Neural progenitor cell (in vitro differentiated cells): ENCODE measurements at regions not wholly inside any gene's neighbourhood (a gene's known extent, or its start where the extent isn't known, plus 50 kb on each side); places are given as distances from the start of the nearest gene placed in this dataset.
A peak's percentile ranks its signal among the peaks of the same experiment; 100 is the strongest.
"Not testable (repeated sequence)": the region's sequence is repeated elsewhere in the genome, so short reads cannot be mapped to it uniquely, and the experiment has no call there.

Source experiments
- DNase-seq: peaks from one replicate; pipeline ENCODE4 v3.0.0-alpha.2; 2016; ENCODE audit warnings: low spot score
- H2AFZ ChIP-seq: fragments of 200-600 bp; sonication (generic); replicated peaks from 2 replicates; pipeline ENCODE4 v1.6.1; 2016; ENCODE audit warnings: antibody characterized with exemption
- H3F3A ChIP-seq: fragments of 200-600 bp; sonication (generic); 2 replicates; pipeline ENCODE4 v1.6.1; 2016; ENCODE audit warnings: antibody characterized with exemption, low read depth
- H3K27ac ChIP-seq: fragments of 200-600 bp; sonication (generic); 2 replicates; pipeline ENCODE4 v1.5.1; 2016; ENCODE audit warnings: mild to moderate bottlenecking
- H3K27me3 ChIP-seq: fragments of 200-600 bp; sonication (generic); 2 replicates; pipeline ENCODE4 v1.6.1; 2016; ENCODE audit warnings: mild to moderate bottlenecking, moderate library complexity
- H3K36me3 ChIP-seq: fragments of 200-600 bp; sonication (generic); 2 replicates; pipeline ENCODE4 v1.5.1; 2016
- H3K4me1 ChIP-seq: fragments of 200-600 bp; sonication (generic); 2 replicates; pipeline ENCODE4 v1.6.1; 2016; ENCODE audit warnings: mixed run types
- H3K4me2 ChIP-seq: fragments of 200-600 bp; sonication (generic); 2 replicates; pipeline ENCODE4 v1.6.1; 2016
- H3K4me3 ChIP-seq: fragments of 200-600 bp; sonication (generic); 2 replicates; pipeline ENCODE4 v1.5.1; 2016
- H3K79me2 ChIP-seq: fragments of 200-600 bp; sonication (generic); 2 replicates; pipeline ENCODE4 v1.6.1; 2016; ENCODE audit warnings: low read depth
- H3K9ac ChIP-seq: fragments of 200-600 bp; sonication (generic); 2 replicates; pipeline ENCODE4 v1.6.1; 2016
- H3K9me3 ChIP-seq: fragments of 200-600 bp; sonication (generic); 2 replicates; pipeline ENCODE4 v1.5.1; 2016; ENCODE audit warnings: low read depth
- H4K20me1 ChIP-seq: fragments of 200-600 bp; sonication (generic); 2 replicates; pipeline ENCODE4 v1.6.1; 2016; ENCODE audit warnings: low read depth
- H3K27ac Mint-ChIP-seq: 3 replicates; pipeline ENCODE4 v1.8.0; 2021; ENCODE audit warnings: mixed read lengths
- H3K27me3 Mint-ChIP-seq: 2 replicates; pipeline ENCODE4 v1.8.0; 2022; ENCODE audit warnings: low read depth, mild to moderate bottlenecking, inconsistent platforms, moderate library complexity, mixed read lengths; ENCODE audit not compliant: insufficient read depth
- H3K36me3 Mint-ChIP-seq: 3 replicates; pipeline ENCODE4 v1.8.0; 2021; ENCODE audit warnings: mixed read lengths
- H3K4me1 Mint-ChIP-seq: 3 replicates; pipeline ENCODE4 v1.8.0; 2021; ENCODE audit warnings: mixed read lengths
- H3K4me3 Mint-ChIP-seq: 3 replicates; pipeline ENCODE4 v1.8.0; 2021; ENCODE audit warnings: mild to moderate bottlenecking, moderate library complexity, mixed read lengths
- H3K9me3 Mint-ChIP-seq: 3 replicates; pipeline ENCODE4 v1.8.0; 2020; ENCODE audit warnings: mixed read lengths
- EZH2 ChIP-seq: fragments of 200-600 bp; sonication (generic); IDR thresholded peaks from 2 replicates; pipeline ENCODE4 v1.6.1; 2017; ENCODE audit warnings: antibody characterized with exemption, mild to moderate bottlenecking, moderate library complexity
- EZH2phosphoT487 ChIP-seq: fragments of 200-600 bp; sonication (generic); IDR thresholded peaks from 2 replicates; pipeline ENCODE4 v1.6.1; 2017; ENCODE audit warnings: antibody characterized with exemption
- TF ChIP-seq, protein P1 (sequence below): fragments of 200-600 bp; sonication (generic); IDR thresholded peaks from 2 replicates; pipeline ENCODE4 v1.5.1; 2017; ENCODE audit warnings: antibody characterized with exemption, mild to moderate bottlenecking

DNA sequence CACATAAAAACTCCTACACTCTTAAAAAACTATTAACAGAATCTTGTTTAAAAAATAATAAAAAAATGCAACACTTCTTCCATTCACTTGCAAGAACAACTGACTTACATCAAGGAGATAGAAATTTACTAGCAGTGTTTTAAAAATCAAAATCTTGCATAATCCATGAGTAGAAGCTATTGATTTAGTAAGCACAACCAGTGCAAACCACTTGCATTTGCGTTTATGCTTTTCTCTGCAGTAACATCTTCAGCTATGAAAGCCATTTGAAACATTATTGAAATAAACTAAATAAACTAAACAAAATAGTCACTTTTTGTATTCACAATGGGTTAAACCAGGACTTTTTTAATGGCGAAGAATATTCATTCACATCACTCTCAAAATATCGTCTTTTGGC, 389.2 kb upstream of the EMCN start:
- no peak overlapping the region for H3K4me2 ChIP-seq
- peaks cover 3% of the 10 kb centered on the region for H3K9me3 Mint-ChIP-seq
- H3K27ac Mint-ChIP-seq: no peak overlapping the region
- H3K36me3 ChIP-seq: no peaks in the 10 kb centered on the region
- peaks cover 5% of the 10 kb centered on the region for H3K9me3 ChIP-seq
- no peak overlapping the region for H2AFZ ChIP-seq
- no peak overlapping the region for H3K9ac ChIP-seq
- no peak for TF ChIP-seq EZH2
- TF ChIP-seq, protein P1, sequence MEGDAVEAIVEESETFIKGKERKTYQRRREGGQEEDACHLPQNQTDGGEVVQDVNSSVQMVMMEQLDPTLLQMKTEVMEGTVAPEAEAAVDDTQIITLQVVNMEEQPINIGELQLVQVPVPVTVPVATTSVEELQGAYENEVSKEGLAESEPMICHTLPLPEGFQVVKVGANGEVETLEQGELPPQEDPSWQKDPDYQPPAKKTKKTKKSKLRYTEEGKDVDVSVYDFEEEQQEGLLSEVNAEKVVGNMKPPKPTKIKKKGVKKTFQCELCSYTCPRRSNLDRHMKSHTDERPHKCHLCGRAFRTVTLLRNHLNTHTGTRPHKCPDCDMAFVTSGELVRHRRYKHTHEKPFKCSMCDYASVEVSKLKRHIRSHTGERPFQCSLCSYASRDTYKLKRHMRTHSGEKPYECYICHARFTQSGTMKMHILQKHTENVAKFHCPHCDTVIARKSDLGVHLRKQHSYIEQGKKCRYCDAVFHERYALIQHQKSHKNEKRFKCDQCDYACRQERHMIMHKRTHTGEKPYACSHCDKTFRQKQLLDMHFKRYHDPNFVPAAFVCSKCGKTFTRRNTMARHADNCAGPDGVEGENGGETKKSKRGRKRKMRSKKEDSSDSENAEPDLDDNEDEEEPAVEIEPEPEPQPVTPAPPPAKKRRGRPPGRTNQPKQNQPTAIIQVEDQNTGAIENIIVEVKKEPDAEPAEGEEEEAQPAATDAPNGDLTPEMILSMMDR: no peak
- TF ChIP-seq EZH2phosphoT487: no peak
- no peak overlapping the region for H3K4me3 ChIP-seq
- no peak overlapping the region for H3K4me3 Mint-ChIP-seq
- no peaks in the 10 kb centered on the region for H3K79me2 ChIP-seq
- no peaks in the 10 kb centered on the region for H3K4me1 Mint-ChIP-seq
- H3K4me1 ChIP-seq: no peaks in the 10 kb centered on the region
- no peaks in the 10 kb centered on the region for H3K36me3 Mint-ChIP-seq
- no peaks in the 10 kb centered on the region for H3F3A ChIP-seq
- peaks cover 2% of the 10 kb centered on the region for H3K27me3 Mint-ChIP-seq
- H3K27me3 ChIP-seq: no peaks in the 10 kb centered on the region
- no peak for DNase-seq
- no peaks in the 10 kb centered on the region for H4K20me1 ChIP-seq
- H3K27ac ChIP-seq: no peak overlapping the region

DNA sequence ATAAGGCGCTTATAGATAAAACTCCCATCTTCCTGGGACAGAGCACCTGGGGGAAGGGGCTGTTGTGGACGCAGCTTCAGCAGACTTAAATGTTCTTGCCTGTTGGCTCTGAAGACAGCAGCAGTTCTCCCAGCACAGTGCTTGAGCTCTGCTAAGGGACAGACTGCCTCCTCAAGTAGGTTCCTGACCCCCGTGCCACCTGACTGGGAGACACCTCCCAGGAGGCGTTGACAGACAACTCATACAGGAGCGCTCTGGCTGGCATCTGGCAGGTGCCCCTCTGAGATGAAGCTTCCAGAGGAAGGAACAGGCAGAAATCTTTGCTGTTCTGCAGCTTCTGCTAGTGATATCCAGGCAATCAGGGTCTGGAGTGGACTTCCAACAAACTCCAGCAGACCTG, 383.1 kb upstream of the EMCN start:
- not testable (repeated sequence) for H3K4me2 ChIP-seq, H3K27ac ChIP-seq, H3K4me1 ChIP-seq, H3K27ac Mint-ChIP-seq, H3K27me3 ChIP-seq, H3K9me3 Mint-ChIP-seq, H3K79me2 ChIP-seq, DNase-seq, H3K27me3 Mint-ChIP-seq, H3K36me3 Mint-ChIP-seq, H3F3A ChIP-seq, H3K4me3 Mint-ChIP-seq, H3K9me3 ChIP-seq, H3K4me1 Mint-ChIP-seq, H3K4me3 ChIP-seq, H3K9ac ChIP-seq, H3K36me3 ChIP-seq, H4K20me1 ChIP-seq
- peak overlapping the region; percentile 45 for H2AFZ ChIP-seq

DNA sequence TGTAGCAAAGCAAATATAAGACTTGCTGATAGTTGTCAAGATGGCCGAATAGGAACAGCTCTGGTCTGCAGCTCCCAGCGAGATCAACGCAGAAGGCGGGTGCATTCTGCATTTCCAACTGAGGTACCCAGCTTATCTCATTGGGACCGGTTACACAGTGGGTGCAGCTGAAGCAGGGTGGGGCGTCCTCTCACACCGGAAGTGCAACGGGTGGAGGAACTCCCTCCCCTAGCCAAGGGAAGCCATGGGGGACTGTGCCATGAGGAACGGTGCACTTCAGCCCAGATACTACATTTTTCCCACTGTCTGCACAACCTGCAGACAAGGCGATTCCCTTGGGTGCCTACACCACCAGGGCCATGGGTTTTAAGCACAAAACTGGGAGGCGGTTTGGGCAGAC, 382.3 kb upstream of the EMCN start:
- Mint-ChIP-seq H3K27ac (no peak overlapping the region), H3K9me3 (peaks cover 3% of the 10 kb centered on the region), H3K27me3 (peaks cover 4% of the 10 kb centered on the region), H3K4me1 (no peaks in the 10 kb centered on the region), H3K36me3 (no peaks in the 10 kb centered on the region), H3K4me3 (no peak overlapping the region)
- Histone ChIP-seq H3K27me3 (no peaks in the 10 kb centered on the region), H4K20me1 (no peaks in the 10 kb centered on the region), H3K27ac (no peak overlapping the region), H3K9ac (no peak overlapping the region), H3K36me3 (no peaks in the 10 kb centered on the region), H3F3A (no peaks in the 10 kb centered on the region), H3K4me2 (no peak overlapping the region), H3K4me3 (no peak overlapping the region), H3K9me3 (no peaks in the 10 kb centered on the region), H3K79me2 (no peaks in the 10 kb centered on the region), H3K4me1 (no peaks in the 10 kb centered on the region), H2AFZ (peak overlapping the region; percentile 45)
- no peak for DNase-seq
- TF ChIP-seq, protein P1: no peak
- no peak for TF ChIP-seq EZH2
- no peak for TF ChIP-seq EZH2phosphoT487

DNA sequence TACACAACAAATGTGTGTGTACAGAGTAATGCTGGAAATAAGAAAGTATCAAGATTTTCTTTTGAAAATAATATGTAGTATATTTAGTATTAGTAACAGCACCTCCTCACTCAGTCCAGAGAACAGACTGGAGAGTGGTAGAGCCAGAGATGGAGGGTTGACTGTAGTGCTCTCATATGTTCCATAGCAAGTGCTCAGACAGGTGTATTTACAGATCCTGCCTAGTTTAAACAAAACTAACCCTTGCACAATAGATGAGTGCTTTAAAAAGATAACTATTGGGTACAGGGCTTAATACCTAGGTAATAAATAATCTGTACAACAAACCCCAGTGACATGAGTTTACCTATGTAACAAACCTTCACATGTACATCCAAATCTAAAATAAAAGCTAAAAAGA, 381.0 kb upstream of the EMCN start:
- no peak overlapping the region for H3K4me2 ChIP-seq
- DNase-seq: no peak
- H3K27me3 ChIP-seq: no peaks in the 10 kb centered on the region
- H3K4me1 Mint-ChIP-seq: no peaks in the 10 kb centered on the region
- H3K27ac ChIP-seq: no peak overlapping the region
- H3K36me3 ChIP-seq: no peaks in the 10 kb centered on the region
- no peaks in the 10 kb centered on the region for H3K36me3 Mint-ChIP-seq
- H3F3A ChIP-seq: no peaks in the 10 kb centered on the region
- no peak overlapping the region for H2AFZ ChIP-seq
- H3K9ac ChIP-seq: no peak overlapping the region
- no peak overlapping the region for H3K4me3 Mint-ChIP-seq
- H3K79me2 ChIP-seq: no peaks in the 10 kb centered on the region
- H3K4me1 ChIP-seq: no peaks in the 10 kb centered on the region
- no peak overlapping the region for H3K4me3 ChIP-seq
- H3K9me3 ChIP-seq: no peaks in the 10 kb centered on the region
- no peak overlapping the region for H3K27ac Mint-ChIP-seq
- H3K27me3 Mint-ChIP-seq: peaks cover 4% of the 10 kb centered on the region
- peaks cover 3% of the 10 kb centered on the region for H3K9me3 Mint-ChIP-seq
- H4K20me1 ChIP-seq: no peaks in the 10 kb centered on the region
- TF ChIP-seq EZH2phosphoT487 (no peak), EZH2 (no peak)
- TF ChIP-seq, protein P1: no peak
